SK-N-SH (cell line): ENCODE measurements at regions not wholly inside any gene's neighbourhood (a gene's known extent, or its start where the extent isn't known, plus 50 kb on each side); places are given as distances from the start of the nearest gene placed in this dataset.

ENCODE experiments used
- CTCF ChIP-seq: fragments of 200-600 bp; sonication (generic); IDR thresholded peaks from 2 replicates; pipeline ENCODE4 v1.6.1; 2017; ENCODE audit warnings: antibody characterized with exemption, mild to moderate bottlenecking, moderate library complexity
- RAD21 ChIP-seq: IDR thresholded peaks from 2 replicates; pipeline ENCODE4 v1.6.1; 2012; ENCODE audit warnings: mild to moderate bottlenecking, low read length
- SMC3 ChIP-seq: IDR thresholded peaks from 2 replicates; pipeline ENCODE4 v1.6.1; 2012; ENCODE audit warnings: low read depth, low read length, improper control_type of control experiment
- TF ChIP-seq, protein P1 (sequence below): IDR thresholded peaks from 2 replicates; pipeline ENCODE4 v1.6.1; 2012; ENCODE audit warnings: mild to moderate bottlenecking, low read depth, low read length, moderate library complexity

GRCh38 chr3:127092368-127092767 lies 100.6 kb upstream of the PRR23E start:
- TF ChIP-seq, protein P1, sequence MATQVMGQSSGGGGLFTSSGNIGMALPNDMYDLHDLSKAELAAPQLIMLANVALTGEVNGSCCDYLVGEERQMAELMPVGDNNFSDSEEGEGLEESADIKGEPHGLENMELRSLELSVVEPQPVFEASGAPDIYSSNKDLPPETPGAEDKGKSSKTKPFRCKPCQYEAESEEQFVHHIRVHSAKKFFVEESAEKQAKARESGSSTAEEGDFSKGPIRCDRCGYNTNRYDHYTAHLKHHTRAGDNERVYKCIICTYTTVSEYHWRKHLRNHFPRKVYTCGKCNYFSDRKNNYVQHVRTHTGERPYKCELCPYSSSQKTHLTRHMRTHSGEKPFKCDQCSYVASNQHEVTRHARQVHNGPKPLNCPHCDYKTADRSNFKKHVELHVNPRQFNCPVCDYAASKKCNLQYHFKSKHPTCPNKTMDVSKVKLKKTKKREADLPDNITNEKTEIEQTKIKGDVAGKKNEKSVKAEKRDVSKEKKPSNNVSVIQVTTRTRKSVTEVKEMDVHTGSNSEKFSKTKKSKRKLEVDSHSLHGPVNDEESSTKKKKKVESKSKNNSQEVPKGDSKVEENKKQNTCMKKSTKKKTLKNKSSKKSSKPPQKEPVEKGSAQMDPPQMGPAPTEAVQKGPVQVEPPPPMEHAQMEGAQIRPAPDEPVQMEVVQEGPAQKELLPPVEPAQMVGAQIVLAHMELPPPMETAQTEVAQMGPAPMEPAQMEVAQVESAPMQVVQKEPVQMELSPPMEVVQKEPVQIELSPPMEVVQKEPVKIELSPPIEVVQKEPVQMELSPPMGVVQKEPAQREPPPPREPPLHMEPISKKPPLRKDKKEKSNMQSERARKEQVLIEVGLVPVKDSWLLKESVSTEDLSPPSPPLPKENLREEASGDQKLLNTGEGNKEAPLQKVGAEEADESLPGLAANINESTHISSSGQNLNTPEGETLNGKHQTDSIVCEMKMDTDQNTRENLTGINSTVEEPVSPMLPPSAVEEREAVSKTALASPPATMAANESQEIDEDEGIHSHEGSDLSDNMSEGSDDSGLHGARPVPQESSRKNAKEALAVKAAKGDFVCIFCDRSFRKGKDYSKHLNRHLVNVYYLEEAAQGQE = no peak
- TF ChIP-seq SMC3 (no peak), CTCF (no peak), RAD21 (no peak)
